Left ventricle myocardium inferior (tissue), 1 donor: ENCODE measurements at regions not wholly inside any gene's neighbourhood (a gene's known extent, or its start where the extent isn't known, plus 50 kb on each side); places are given as distances from the start of the nearest gene placed in this dataset.

ENCODE experiments used
- DNase-seq: peaks from one replicate; pipeline ENCODE4 v3.0.0-alpha.2; 2020
- H3K27ac ChIP-seq: fragments of 200-600 bp; replicated peaks from 2 replicates; pipeline ENCODE4 v1.8.0; 2021
- H3K27me3 ChIP-seq: fragments of 200-600 bp; 2 replicates; pipeline ENCODE4 v1.8.0; 2021; ENCODE audit warnings: low read depth
- H3K36me3 ChIP-seq: fragments of 200-600 bp; 2 replicates; pipeline ENCODE4 v1.8.0; 2021
- H3K4me1 ChIP-seq: fragments of 200-600 bp; 2 replicates; pipeline ENCODE4 v1.8.0; 2021
- H3K4me3 ChIP-seq: fragments of 200-600 bp; 2 replicates; pipeline ENCODE4 v1.8.0; 2021; ENCODE audit warnings: mild to moderate bottlenecking, moderate library complexity
- H3K9me3 ChIP-seq: fragments of 200-600 bp; replicated peaks from 2 replicates; pipeline ENCODE4 v1.8.0; 2021
- CTCF ChIP-seq: fragments of 200-600 bp; IDR thresholded peaks from 2 replicates; pipeline ENCODE4 v1.8.0; 2021; ENCODE audit warnings: antibody characterized with exemption, mild to moderate bottlenecking, borderline replicate concordance
- intact Hi-C: fragments of 100-400 bp; cut with micrococcal nuclease; formaldehyde crosslinking; loops from one replicate; pipeline ENCODE4 v1.11.0; 2022
- donor health status: DM: no; HTN: yes; CAD: no; lungs with severe emphysema.

- Histone ChIP-seq H3K27me3 (no peaks in the 10 kb centered on the region), H3K9me3 (no peaks in the 10 kb centered on the region), H3K36me3 (no peaks in the 10 kb centered on the region), H3K4me1 (peaks cover 51% of the 10 kb centered on the region), H3K4me3 (no peak overlapping the region), H3K27ac (peak overlapping the region; percentile 34)
- TF ChIP-seq CTCF: peak; percentile 36
- DNase-seq: no peak
- intact Hi-C loops: no loop called here
These were observed 291.5 kb downstream of the ZSWIM6 start for GRCh38 chr5:61623401-61624069.

DNA sequence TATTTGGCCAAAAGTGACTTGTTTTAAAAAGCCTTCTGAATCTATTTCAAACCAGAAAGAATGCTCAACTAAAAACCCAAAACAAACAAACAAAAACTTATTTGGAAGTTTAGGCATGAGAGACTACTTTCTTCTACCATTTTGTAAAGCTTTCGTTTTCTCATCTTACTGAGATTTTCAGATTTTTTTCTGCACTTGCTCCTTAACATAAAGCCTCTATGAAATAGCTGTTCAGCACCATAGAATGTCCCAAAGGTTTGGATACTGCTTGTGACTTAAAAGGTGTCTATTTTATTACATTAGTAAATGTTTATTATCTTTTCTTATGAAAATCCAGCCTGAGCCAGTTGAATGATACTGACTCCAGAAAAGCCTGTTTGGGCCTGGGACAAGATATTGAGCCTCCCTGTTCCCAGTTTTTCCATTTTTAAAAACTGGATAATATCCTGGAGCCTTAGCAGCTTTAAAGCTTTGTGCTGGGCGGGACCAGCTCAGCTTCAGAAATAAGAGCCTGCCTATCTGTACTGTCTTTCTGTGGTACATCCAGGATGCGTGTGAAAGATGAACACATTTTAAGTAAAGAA, 292.6 kb downstream of the ZSWIM6 start:
- intact Hi-C loops: no loop called here
- Histone ChIP-seq H3K27me3 (no peaks in the 10 kb centered on the region), H3K4me3 (peak overlapping the region; percentile 75), H3K27ac (peak overlapping the region; percentile 95), H3K36me3 (no peaks in the 10 kb centered on the region), H3K9me3 (no peaks in the 10 kb centered on the region), H3K4me1 (peaks cover 49% of the 10 kb centered on the region)
- DNase-seq: no peak
- no peak for TF ChIP-seq CTCF

DNA sequence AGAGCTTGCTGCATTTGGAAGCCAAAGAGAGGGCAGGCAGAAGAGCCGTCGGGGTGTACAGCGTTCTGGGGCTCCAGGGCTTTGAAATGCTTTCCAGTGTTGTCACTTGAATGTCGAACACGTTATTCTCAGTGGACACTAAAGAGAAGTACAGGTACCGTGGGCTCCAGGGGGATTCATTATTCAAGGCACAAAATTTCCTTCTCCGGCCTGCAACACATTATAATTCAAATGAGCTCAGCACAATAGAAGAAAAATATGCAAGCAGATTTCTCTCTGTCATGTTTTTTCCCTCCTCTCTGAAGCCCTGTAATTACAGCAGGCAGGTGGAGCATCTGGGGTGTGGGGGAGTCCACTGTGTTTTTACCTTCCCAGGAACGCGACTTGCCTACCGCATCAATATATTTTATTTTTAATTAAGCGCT, 293.1 kb downstream of the ZSWIM6 start:
- no peaks in the 10 kb centered on the region for H3K36me3 ChIP-seq
- H3K27me3 ChIP-seq: no peaks in the 10 kb centered on the region
- no peaks in the 10 kb centered on the region for H3K9me3 ChIP-seq
- DNase-seq: no peak
- H3K4me1 ChIP-seq: peaks cover 44% of the 10 kb centered on the region
- H3K27ac ChIP-seq: peak overlapping the region; percentile 95
- no peak for TF ChIP-seq CTCF
- H3K4me3 ChIP-seq: peak overlapping the region; percentile 75
- intact Hi-C loops: no loop called here

DNA sequence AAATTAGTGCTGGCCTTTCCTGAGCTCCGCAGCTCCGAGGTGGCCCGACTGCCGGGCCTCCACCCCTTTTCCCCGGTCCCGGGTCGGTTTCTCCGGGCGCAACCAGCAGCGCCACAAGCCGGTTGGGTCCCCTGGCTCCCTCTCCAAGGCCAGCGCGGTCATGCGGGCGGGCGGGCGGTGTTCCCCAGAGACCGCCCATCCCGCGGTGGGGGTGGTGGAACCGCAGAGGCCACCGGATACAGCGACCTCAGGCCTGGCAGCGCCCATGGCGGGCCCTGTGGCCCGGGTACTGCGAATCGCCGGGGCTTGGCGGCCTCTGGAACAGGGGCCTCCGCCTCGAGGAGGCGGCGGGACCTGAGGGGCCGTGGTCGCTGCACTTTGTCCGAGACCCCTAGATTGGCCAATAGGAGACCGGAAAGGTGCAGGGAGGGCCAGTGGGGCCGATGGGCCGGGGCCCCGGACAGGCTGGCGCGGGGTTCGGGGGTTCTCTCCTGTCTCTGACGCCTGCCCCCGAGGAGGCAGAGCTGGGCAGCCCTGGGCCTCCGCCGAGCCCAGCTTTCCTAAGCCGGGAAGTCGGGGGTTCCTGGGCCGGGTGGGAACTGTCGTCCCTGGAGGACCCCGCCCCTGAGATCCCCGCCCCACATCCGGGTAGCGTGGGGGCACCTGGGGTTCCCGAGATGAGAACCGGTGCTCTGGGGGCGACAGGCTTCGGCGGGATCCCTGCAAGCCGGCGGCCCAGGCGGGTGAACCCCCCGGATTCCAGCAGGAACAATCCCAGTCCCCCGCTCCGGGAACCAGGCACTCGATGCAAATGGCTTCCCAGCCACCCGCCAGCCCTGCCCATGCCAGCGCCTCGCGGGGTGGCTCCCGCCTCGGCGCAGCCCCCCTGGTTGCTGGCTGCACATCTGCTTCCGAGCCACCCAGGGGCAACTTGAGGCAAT, 293.9 kb downstream of the ZSWIM6 start:
- H3K36me3 ChIP-seq: no peaks in the 10 kb centered on the region
- H3K27me3 ChIP-seq: no peaks in the 10 kb centered on the region
- H3K4me3 ChIP-seq: peak overlapping the region; percentile 75
- H3K9me3 ChIP-seq: no peaks in the 10 kb centered on the region
- H3K27ac ChIP-seq: peak overlapping the region; percentile 95
- peaks cover 40% of the 10 kb centered on the region for H3K4me1 ChIP-seq
- no peak for TF ChIP-seq CTCF
- DNase-seq: peak; percentile 83
- intact Hi-C loops: no loop called here

DNA sequence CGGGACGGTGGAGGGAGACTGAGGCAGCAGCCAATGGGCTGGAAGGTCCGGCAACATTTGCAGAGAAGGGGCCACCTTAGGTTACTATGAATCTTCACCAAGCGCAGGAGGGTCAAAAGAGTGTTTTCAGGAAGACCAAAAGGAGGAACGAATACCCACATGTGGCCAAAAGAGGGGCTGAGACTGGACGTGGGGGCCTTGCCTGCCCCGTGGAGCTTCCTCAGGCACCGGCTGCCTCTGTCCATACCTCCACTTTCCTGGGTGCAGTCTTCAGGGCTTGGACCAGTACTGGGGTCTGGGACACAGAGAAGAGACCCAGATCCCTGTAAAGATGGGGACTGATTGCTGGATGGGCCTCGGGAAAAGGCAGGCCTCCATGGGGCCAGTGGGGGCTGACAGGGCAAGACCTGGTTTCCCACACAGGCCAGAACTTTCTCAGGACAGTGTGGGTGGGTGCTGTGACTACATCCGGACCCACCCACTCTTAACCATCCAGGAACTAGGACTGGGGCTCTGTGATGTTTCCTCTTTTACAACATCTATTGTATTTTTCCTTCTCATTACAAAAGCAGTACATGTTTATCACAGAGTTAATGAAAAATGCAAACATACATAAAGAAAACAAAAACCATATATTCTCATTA, 294.7 kb downstream of the ZSWIM6 start:
- H3K27ac ChIP-seq: peak overlapping the region; percentile 95
- intact Hi-C loops: no loop called here
- H3K36me3 ChIP-seq: no peaks in the 10 kb centered on the region

More for the DNA sequence above, 294.7 kb downstream of the ZSWIM6 start:
- peaks cover 43% of the 10 kb centered on the region for H3K4me1 ChIP-seq
- no peak for DNase-seq
- H3K27me3 ChIP-seq: no peaks in the 10 kb centered on the region
- no peaks in the 10 kb centered on the region for H3K9me3 ChIP-seq
- no peak for TF ChIP-seq CTCF
- peak overlapping the region; percentile 75 for H3K4me3 ChIP-seq
